Fibroblast of lung (primary cell): ENCODE measurements at regions not wholly inside any gene's neighbourhood (a gene's known extent, or its start where the extent isn't known, plus 50 kb on each side); places are given as distances from the start of the nearest gene placed in this dataset.

Experiments
- DNase-seq, 2 donors: peaks; one replicate each; pipeline versions ENCODE4 v3.0.0 to v3.0.0-alpha.2; 2010; ENCODE audit warnings: low read depth in 2 of 2
- H2AFZ ChIP-seq: 2 replicates; pipeline ENCODE4 v1.5.1; 2012; ENCODE audit warnings: low read length, control low read depth, inconsistent platforms
- H3K27ac ChIP-seq: 2 replicates; pipeline ENCODE4 v1.5.1; 2011; ENCODE audit warnings: low read length, control low read depth; ENCODE audit not compliant: insufficient read depth
- H3K27me3 ChIP-seq: 2 replicates; pipeline ENCODE4 v1.5.1; 2011; ENCODE audit warnings: mild to moderate bottlenecking, low read length; ENCODE audit not compliant: control insufficient read depth, insufficient read depth
- H3K36me3 ChIP-seq: 2 replicates; pipeline ENCODE4 v1.5.1; 2011; ENCODE audit warnings: low read length; ENCODE audit not compliant: control insufficient read depth, insufficient read depth
- H3K4me1 ChIP-seq: 2 replicates; pipeline ENCODE4 v1.5.1; 2011; ENCODE audit warnings: low read length; ENCODE audit not compliant: control insufficient read depth, insufficient read depth; ENCODE audit errors: extremely low read depth
- H3K4me2 ChIP-seq: 2 replicates; pipeline ENCODE4 v1.5.1; 2011; ENCODE audit warnings: low read length, control low read depth; ENCODE audit not compliant: insufficient read depth; ENCODE audit errors: extremely low read depth
- H3K4me3 ChIP-seq, 4 experiments: fragments of 200-600 bp in 1 of 4; sonication (generic) in 1 of 4; replicated peaks in 1 of 4; 2 replicates each; pipeline ENCODE4 v1.5.1; 2011 to 2016; ENCODE audit warnings: low read length in 4 of 4, low read depth in 3 of 4, mild to moderate bottlenecking in 3 of 4, control low read depth in 2 of 4, inconsistent platforms in 1 of 4, mixed read lengths in 1 of 4; ENCODE audit not compliant: insufficient read depth in 1 of 4; ENCODE audit errors: control extremely low read depth in 1 of 4
- H3K79me2 ChIP-seq: 2 replicates; pipeline ENCODE4 v1.5.1; 2012; ENCODE audit warnings: mild to moderate bottlenecking, low read length, inconsistent platforms; ENCODE audit not compliant: control insufficient read depth, insufficient read depth
- H3K9ac ChIP-seq: 2 replicates; pipeline ENCODE4 v1.5.1; 2011; ENCODE audit warnings: mild to moderate bottlenecking, low read length, control low read depth; ENCODE audit not compliant: insufficient read depth
- H3K9me3 ChIP-seq: 2 replicates; pipeline ENCODE4 v1.5.1; 2012; ENCODE audit warnings: low read depth, low read length; ENCODE audit not compliant: control insufficient read depth, insufficient read depth
- H4K20me1 ChIP-seq: 2 replicates; pipeline ENCODE4 v1.5.1; 2011; ENCODE audit warnings: low read length; ENCODE audit not compliant: control insufficient read depth, insufficient read depth; ENCODE audit errors: extremely low read depth
- CTCF ChIP-seq, 2 donors: IDR thresholded peaks in 1 of 2; conservative IDR thresholded peaks in 1 of 2; 1 replicate in 1 of 2; 2 replicates in 1 of 2; pipeline ENCODE4 v1.5.1; 2011 to 2012; ENCODE audit warnings: low read length in 2 of 2, control low read depth in 1 of 2, inconsistent platforms in 1 of 2, low read depth in 1 of 2, mild to moderate bottlenecking in 1 of 2
- EZH2 ChIP-seq: IDR thresholded peaks from 2 replicates; pipeline ENCODE4 v1.5.1; 2012; ENCODE audit warnings: low read length, control low read depth, mild to moderate bottlenecking; ENCODE audit errors: missing control alignments

- Histone ChIP-seq H3K36me3 (no peaks in the 10 kb centered on the region), H3K9me3 (no peaks in the 10 kb centered on the region), H3K4me1 (no peaks in the 10 kb centered on the region), H3K9ac (no peak overlapping the region), H4K20me1 (no peaks in the 10 kb centered on the region), H3K27ac (no peak overlapping the region), H3K27me3 (no peaks in the 10 kb centered on the region), H3K4me2 (no peak overlapping the region), H3K4me3 (no peak overlapping the region), H2AFZ (no peak overlapping the region), H3K79me2 (no peaks in the 10 kb centered on the region)
- no peak for DNase-seq
- TF ChIP-seq EZH2 (no peak), CTCF (conservative IDR thresholded peaks at IDR 0.05 in 1 of 2, IDR thresholded peaks at IDR 0.05 in 1 of 2; ENCODE audit: low read depth in 1 of 2, low read length in 2 of 2) (no peak)
Observed at GRCh38 chr20:48159145-48160008, 374.1 kb upstream of the SULF2 start.

- no peak overlapping the region for H3K4me3 ChIP-seq
- H3K4me2 ChIP-seq: no peak overlapping the region
- no peak overlapping the region for H3K9ac ChIP-seq
- no peaks in the 10 kb centered on the region for H3K9me3 ChIP-seq
- H3K4me1 ChIP-seq: no peaks in the 10 kb centered on the region
- H3K27ac ChIP-seq: no peak overlapping the region
- H4K20me1 ChIP-seq: no peaks in the 10 kb centered on the region
- no peaks in the 10 kb centered on the region for H3K27me3 ChIP-seq
- H3K36me3 ChIP-seq: no peaks in the 10 kb centered on the region
- TF ChIP-seq EZH2 (no peak), CTCF (conservative IDR thresholded peaks at IDR 0.05 in 1 of 2, IDR thresholded peaks at IDR 0.05 in 1 of 2; ENCODE audit: low read depth in 1 of 2, low read length in 2 of 2) (no peak)
- no peaks in the 10 kb centered on the region for H3K79me2 ChIP-seq
- DNase-seq: peak in 1 of 2 donors; percentile 62
- no peak overlapping the region for H2AFZ ChIP-seq
Observed at GRCh38 chr20:48158014-48158413, 372.7 kb upstream of the SULF2 start.

GRCh38 chr20:48156951-48157700 lies 371.8 kb upstream of the SULF2 start:
- Histone ChIP-seq H3K4me1 (no peaks in the 10 kb centered on the region), H3K27ac (no peak overlapping the region), H3K27me3 (no peaks in the 10 kb centered on the region), H2AFZ (no peak overlapping the region), H3K79me2 (no peaks in the 10 kb centered on the region), H3K4me3 (no peak overlapping the region), H3K9ac (no peak overlapping the region), H3K9me3 (no peaks in the 10 kb centered on the region), H3K36me3 (no peaks in the 10 kb centered on the region), H3K4me2 (no peak overlapping the region), H4K20me1 (no peaks in the 10 kb centered on the region)
- DNase-seq: no peak
- no peak for TF ChIP-seq CTCF (conservative IDR thresholded peaks at IDR 0.05 in 1 of 2, IDR thresholded peaks at IDR 0.05 in 1 of 2; ENCODE audit: low read depth in 1 of 2, low read length in 2 of 2)
- TF ChIP-seq EZH2: no peak
